ENCODE measurements at regions not wholly inside any gene's neighbourhood (a gene's known extent, or its start where the extent isn't known, plus 50 kb on each side); places are given as distances from the start of the nearest gene placed in this dataset.

DNA sequence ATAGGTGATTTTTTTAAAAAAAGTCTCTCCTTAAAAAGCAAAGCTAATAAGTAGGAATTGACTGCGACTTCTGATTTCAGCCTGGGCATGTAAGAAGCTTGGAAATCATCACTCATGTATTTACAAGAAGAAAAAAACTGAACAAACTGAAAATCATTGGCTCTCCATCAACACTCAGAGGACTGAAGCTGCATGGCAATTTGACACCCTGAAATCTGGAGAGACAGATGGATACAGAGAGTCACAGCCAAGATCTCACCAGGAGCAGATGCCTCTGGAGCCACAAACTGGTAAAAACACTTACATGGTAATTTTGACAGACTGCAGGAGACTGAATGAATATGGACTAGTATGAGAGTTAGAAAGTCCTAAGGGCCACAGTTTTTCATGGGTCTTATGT is 191.2 kb upstream of the TCF21 start:
- WGBS (ENCODE audit: low lambda C conversion rate), result 0% methylated on average over 1 of the region's 1 CpG
- CTCF ChIA-PET (ENCODE audit: low intra/inter-chr PET ratio, low total read pairs), result no interaction called here
- no peak overlapping the region for H3K4me2 ChIP-seq (ENCODE audit: low read depth, low read length)
- BruUV-seq (replicated peaks), result no TSS peak
- no peaks in the 10 kb centered on the region for H3K9me3 ChIP-seq (ENCODE audit: low read length)
- H3K79me2 ChIP-seq (ENCODE audit: insufficient read depth, low read length), result no peaks in the 10 kb centered on the region
- H3K4me3 ChIP-seq (replicated peaks in 1 of 3; ENCODE audit: insufficient read depth in 1 of 3, low read depth in 2 of 3, low read length in 3 of 3), result no peak overlapping the region
- TF ChIP-seq ZNF512 (CRISPR knock-in tag; IDR thresholded peaks at IDR 0.05) (no peak), ZC3H4 (CRISPR knock-in tag; IDR thresholded peaks at IDR 0.05; ENCODE audit: borderline replicate concordance) (no peak), PRPF4 (IDR thresholded peaks at IDR 0.05; ENCODE audit: low read depth, low read length, poor library complexity, severe bottlenecking) (no peak), ZBTB1 (CRISPR knock-in tag; IDR thresholded peaks at IDR 0.05; ENCODE audit: borderline replicate concordance) (no peak), KLF13 (CRISPR knock-in tag; IDR thresholded peaks at IDR 0.05) (no peak), TCF7L2 (IDR thresholded peaks at IDR 0.05; ENCODE audit: low read depth, low read length) (no peak), REST (IDR thresholded peaks at IDR 0.05; ENCODE audit: borderline replicate concordance in 1 of 2, low read depth in 1 of 2, low read length in 2 of 2) (no peak), ETV6 (CRISPR knock-in tag; conservative IDR thresholded peaks at IDR 0.05) (no peak), AGO1 (IDR thresholded peaks at IDR 0.05; ENCODE audit: low read depth, low read length, poor library complexity, severe bottlenecking) (no peak), MTA1 (CRISPR knock-in tag; IDR thresholded peaks at IDR 0.05; ENCODE audit: borderline replicate concordance) (no peak), RCOR2 (CRISPR knock-in tag; IDR thresholded peaks at IDR 0.05) (no peak), ATRX (CRISPR knock-in tag; IDR thresholded peaks at IDR 0.05; ENCODE audit: borderline replicate concordance) (no peak), ZNF205 (CRISPR knock-in tag; IDR thresholded peaks at IDR 0.05) (no peak)
- TF ChIP-seq, protein P1, sequence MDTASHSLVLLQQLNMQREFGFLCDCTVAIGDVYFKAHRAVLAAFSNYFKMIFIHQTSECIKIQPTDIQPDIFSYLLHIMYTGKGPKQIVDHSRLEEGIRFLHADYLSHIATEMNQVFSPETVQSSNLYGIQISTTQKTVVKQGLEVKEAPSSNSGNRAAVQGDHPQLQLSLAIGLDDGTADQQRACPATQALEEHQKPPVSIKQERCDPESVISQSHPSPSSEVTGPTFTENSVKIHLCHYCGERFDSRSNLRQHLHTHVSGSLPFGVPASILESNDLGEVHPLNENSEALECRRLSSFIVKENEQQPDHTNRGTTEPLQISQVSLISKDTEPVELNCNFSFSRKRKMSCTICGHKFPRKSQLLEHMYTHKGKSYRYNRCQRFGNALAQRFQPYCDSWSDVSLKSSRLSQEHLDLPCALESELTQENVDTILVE (CRISPR knock-in tag; IDR thresholded peaks at IDR 0.05), result no peak
- in situ Hi-C loops (cut with HindIII; ENCODE audit: extremely low pct_ligation_motif_present, low pct_unique_long_range_greater_than_20kb), result no loop called here
- no peak for DNase-seq (ENCODE audit: low spot score)
- POLR2A ChIA-PET, result no interaction called here
- H4K20me1 ChIP-seq (ENCODE audit: insufficient read depth, low read length), result no peaks in the 10 kb centered on the region
- FAIRE-seq, result no peak
- no peaks in the 10 kb centered on the region for H3K4me1 ChIP-seq (ENCODE audit: insufficient read depth, low read length)
- H3K27ac ChIP-seq (ENCODE audit: extremely low read length, insufficient read depth, low read length), result no peak overlapping the region
- no peaks in the 10 kb centered on the region for H3K36me3 ChIP-seq (replicated peaks in 1 of 2; ENCODE audit: control insufficient read depth in 1 of 2, insufficient read depth in 2 of 2, low read length in 2 of 2)
- no peak overlapping the region for H2AFZ ChIP-seq (ENCODE audit: low read length)
- ATAC-seq, result no peak
- H3K9ac ChIP-seq (ENCODE audit: insufficient read depth, low read depth, low read length), result no peak overlapping the region
- H3K27me3 ChIP-seq (ENCODE audit: control insufficient read depth in 1 of 2, insufficient read depth in 2 of 2, low read length in 2 of 2), result no peaks in the 10 kb centered on the region; a peak in 1 of 5 replicates
- intact Hi-C loops (cut with micrococcal nuclease; ENCODE audit: unreplicated experiment), result no loop called here
